Trophoblast cell (in vitro differentiated cells and primary cell): ENCODE measurements at regions not wholly inside any gene's neighbourhood (a gene's known extent, or its start where the extent isn't known, plus 50 kb on each side); places are given as distances from the start of the nearest gene placed in this dataset.

Experiments
- DNase-seq, 2 donors: peaks; one replicate each; pipeline ENCODE4 v3.0.0-alpha.2; 2016
- H2AFZ ChIP-seq: 2 replicates; pipeline ENCODE4 v1.6.1; 2013; ENCODE audit warnings: low read length, moderate library complexity, mild to moderate bottlenecking; ENCODE audit not compliant: insufficient read depth, poor library complexity
- H2AK5ac ChIP-seq: 2 replicates; pipeline ENCODE4 v1.6.1; 2013; ENCODE audit warnings: mild to moderate bottlenecking, low read length
- H2BK120ac ChIP-seq: 2 replicates; pipeline ENCODE4 v1.6.1; 2013; ENCODE audit warnings: low read length, mild to moderate bottlenecking, moderate library complexity; ENCODE audit not compliant: insufficient read depth, poor library complexity
- H2BK12ac ChIP-seq: 2 replicates; pipeline ENCODE4 v1.6.1; 2013; ENCODE audit warnings: mild to moderate bottlenecking, low read length, moderate library complexity
- H2BK5ac ChIP-seq: 2 replicates; pipeline ENCODE4 v1.6.1; 2013; ENCODE audit warnings: low read length, low read depth, moderate library complexity, mild to moderate bottlenecking; ENCODE audit not compliant: poor library complexity
- H3K14ac ChIP-seq: 2 replicates; pipeline ENCODE4 v1.6.1; 2013; ENCODE audit warnings: mild to moderate bottlenecking, low read length
- H3K18ac ChIP-seq: 2 replicates; pipeline ENCODE4 v1.6.1; 2013; ENCODE audit warnings: mild to moderate bottlenecking, low read length
- H3K23ac ChIP-seq: 2 replicates; pipeline ENCODE4 v1.6.1; 2013; ENCODE audit warnings: low read length
- H3K27ac ChIP-seq: 2 replicates; pipeline ENCODE4 v1.5.1; 2013; ENCODE audit warnings: low read depth, mild to moderate bottlenecking, inconsistent platforms, low read length, moderate library complexity
- H3K27me3 ChIP-seq: 2 replicates; pipeline ENCODE4 v1.6.1; 2013; ENCODE audit warnings: inconsistent platforms, mild to moderate bottlenecking, low read length, moderate library complexity; ENCODE audit not compliant: insufficient read depth
- H3K36me3 ChIP-seq, 2 experiments: 1 replicate in 1 of 2; 2 replicates in 1 of 2; pipeline ENCODE4 v1.6.1; 2013; ENCODE audit warnings: low read length in 2 of 2, mild to moderate bottlenecking in 2 of 2, moderate library complexity in 1 of 2; ENCODE audit not compliant: insufficient read depth in 2 of 2, control insufficient read depth in 1 of 2
- H3K4ac ChIP-seq: 2 replicates; pipeline ENCODE4 v1.6.1; 2013; ENCODE audit warnings: low read depth, mild to moderate bottlenecking, low read length, moderate library complexity
- H3K4me1 ChIP-seq, 2 experiments: 1 replicate in 1 of 2; 2 replicates in 1 of 2; pipeline ENCODE4 v1.6.1; 2013; ENCODE audit warnings: low read length in 2 of 2, mild to moderate bottlenecking in 2 of 2, moderate library complexity in 1 of 2; ENCODE audit not compliant: insufficient read depth in 2 of 2, control insufficient read depth in 1 of 2
- H3K4me2 ChIP-seq: 2 replicates; pipeline ENCODE4 v1.6.1; 2013; ENCODE audit warnings: inconsistent platforms, mild to moderate bottlenecking, low read length, moderate library complexity
- H3K4me3 ChIP-seq: 2 replicates; pipeline ENCODE4 v1.5.1; 2013; ENCODE audit warnings: mild to moderate bottlenecking, low read depth, low read length, inconsistent platforms
- H3K79me1 ChIP-seq: one replicate; pipeline ENCODE4 v1.6.1; 2013; ENCODE audit warnings: low read length
- H3K79me2 ChIP-seq: 2 replicates; pipeline ENCODE4 v1.6.1; 2013; ENCODE audit warnings: low read length, mild to moderate bottlenecking; ENCODE audit not compliant: control insufficient read depth, insufficient read depth, poor library complexity
- H3K9ac ChIP-seq: 2 replicates; pipeline ENCODE4 v1.6.1; 2013; ENCODE audit warnings: mild to moderate bottlenecking, low read length
- H3K9me3 ChIP-seq: 2 replicates; pipeline ENCODE4 v1.6.1; 2013; ENCODE audit warnings: low read depth, mild to moderate bottlenecking, control low read depth, inconsistent platforms, low read length; ENCODE audit not compliant: insufficient read depth
- H4K12ac ChIP-seq: 2 replicates; pipeline ENCODE4 v1.6.1; 2013; ENCODE audit warnings: low read depth, mild to moderate bottlenecking, low read length, moderate library complexity
- H4K8ac ChIP-seq: 2 replicates; pipeline ENCODE4 v1.6.1; 2013; ENCODE audit warnings: low read depth, mild to moderate bottlenecking, low read length, moderate library complexity
- H4K91ac ChIP-seq: one replicate; pipeline ENCODE4 v1.6.1; 2013; ENCODE audit warnings: low read depth, mild to moderate bottlenecking, low read length, moderate library complexity
- WGBS: extraction: QIAGEN DNeasy Blood & Tissue Kit; methylation state at CpG from one replicate; pipeline ENCODE4 v1.1.7; 2013; ENCODE audit warnings: missing lambda C conversion rate; ENCODE audit not compliant: insufficient read length, insufficient coverage; ENCODE audit errors: extremely low coverage; 5-methylcytosine and 5-hydroxymethylcytosine counted together

- H2BK12ac ChIP-seq: peak overlapping the region; percentile 71
- no peak overlapping the region for H3K4me2 ChIP-seq
- H3K23ac ChIP-seq: no peak overlapping the region
- H3K27ac ChIP-seq: peak overlapping the region; percentile 78
- H2AK5ac ChIP-seq: no peak overlapping the region
- peaks cover 0 to 2% of the 10 kb centered on the region in 2 experiments for H3K36me3 ChIP-seq
- no CpG with 5 or more reads among the region's 3 CpGs for WGBS
- H3K27me3 ChIP-seq: no peaks in the 10 kb centered on the region
- no peak overlapping the region for H3K4me3 ChIP-seq
- no peak overlapping the region for H3K4ac ChIP-seq
- H2BK120ac ChIP-seq: no peak overlapping the region
- H3K79me2 ChIP-seq: no peaks in the 10 kb centered on the region
- no peak overlapping the region for H3K18ac ChIP-seq
- peak overlapping the region; percentile 36 for H3K14ac ChIP-seq
- H2BK5ac ChIP-seq: peak overlapping the region; percentile 64
- H3K9me3 ChIP-seq: no peaks in the 10 kb centered on the region
- no peak for DNase-seq
- H4K91ac ChIP-seq: peak overlapping the region; percentile 35
- H3K79me1 ChIP-seq: peaks cover 2% of the 10 kb centered on the region
- H4K12ac ChIP-seq: no peak overlapping the region
- H3K4me1 ChIP-seq: peaks cover 0 to 9% of the 10 kb centered on the region in 2 experiments
- H4K8ac ChIP-seq: peak overlapping the region; percentile 49
- H2AFZ ChIP-seq: no peak overlapping the region
- no peak overlapping the region for H3K9ac ChIP-seq
These were observed 524.8 kb upstream of the GJE1 start for GRCh38 chr6:141607956-141608355.

GRCh38 chr6:141598487-141598886 lies 534.2 kb upstream of the GJE1 start:
- no peak overlapping the region for H2BK12ac ChIP-seq
- no peak overlapping the region for H3K23ac ChIP-seq
- H4K8ac ChIP-seq: no peak overlapping the region
- H2BK120ac ChIP-seq: no peak overlapping the region
- H3K14ac ChIP-seq: no peak overlapping the region
- no peak overlapping the region for H3K4me2 ChIP-seq
- H3K4ac ChIP-seq: no peak overlapping the region
- H3K9ac ChIP-seq: no peak overlapping the region
- H3K9me3 ChIP-seq: no peaks in the 10 kb centered on the region
- H3K4me1 ChIP-seq: no peaks in the 10 kb centered on the region
- no peak overlapping the region for H3K27ac ChIP-seq
- H3K4me3 ChIP-seq: no peak overlapping the region
- H3K36me3 ChIP-seq: no peaks in the 10 kb centered on the region
- no peak overlapping the region for H2BK5ac ChIP-seq
- H2AFZ ChIP-seq: no peak overlapping the region
- no peaks in the 10 kb centered on the region for H3K27me3 ChIP-seq
- H3K79me2 ChIP-seq: no peaks in the 10 kb centered on the region
- no peak for DNase-seq
- no peak overlapping the region for H4K91ac ChIP-seq
- no peak overlapping the region for H3K18ac ChIP-seq
- no peak overlapping the region for H2AK5ac ChIP-seq
- H3K79me1 ChIP-seq: no peaks in the 10 kb centered on the region
- H4K12ac ChIP-seq: no peak overlapping the region

GRCh38 chr6:141594874-141595273 lies 537.9 kb upstream of the GJE1 start:
- no peak for DNase-seq
- no peak overlapping the region for H3K27ac ChIP-seq
- H4K12ac ChIP-seq: no peak overlapping the region
- no peak overlapping the region for H3K23ac ChIP-seq
- H3K79me2 ChIP-seq: no peaks in the 10 kb centered on the region
- H2BK12ac ChIP-seq: no peak overlapping the region
- no peaks in the 10 kb centered on the region for H3K27me3 ChIP-seq
- H3K4me2 ChIP-seq: no peak overlapping the region
- H3K36me3 ChIP-seq: peaks cover 0 to 2% of the 10 kb centered on the region in 2 experiments
- H3K79me1 ChIP-seq: no peaks in the 10 kb centered on the region
- no peak overlapping the region for H4K91ac ChIP-seq
- H3K18ac ChIP-seq: no peak overlapping the region
- H3K4me1 ChIP-seq: no peaks in the 10 kb centered on the region
- no peak overlapping the region for H4K8ac ChIP-seq
- H2AFZ ChIP-seq: no peak overlapping the region
- no peak overlapping the region for H3K14ac ChIP-seq
- no peak overlapping the region for H3K4ac ChIP-seq
- no peak overlapping the region for H2BK5ac ChIP-seq
- H3K9me3 ChIP-seq: no peaks in the 10 kb centered on the region
- no peak overlapping the region for H3K9ac ChIP-seq
- H2AK5ac ChIP-seq: no peak overlapping the region
- no peak overlapping the region for H3K4me3 ChIP-seq
- H2BK120ac ChIP-seq: no peak overlapping the region

GRCh38 chr6:141593311-141593710 lies 539.4 kb upstream of the GJE1 start:
- Histone ChIP-seq H3K4me3 (no peak overlapping the region), H3K9me3 (peaks cover under 1% of the 10 kb centered on the region), H3K4me1 (no peaks in the 10 kb centered on the region), H3K4ac (no peak overlapping the region), H2BK12ac (no peak overlapping the region), H3K9ac (no peak overlapping the region), H4K12ac (no peak overlapping the region), H2BK5ac (no peak overlapping the region), H3K14ac (no peak overlapping the region), H3K4me2 (no peak overlapping the region), H3K79me1 (no peaks in the 10 kb centered on the region), H4K8ac (no peak overlapping the region), H3K36me3 (peaks cover under 1 to 2% of the 10 kb centered on the region in 2 experiments), H3K27me3 (no peaks in the 10 kb centered on the region), H2AK5ac (no peak overlapping the region), H4K91ac (no peak overlapping the region), H3K79me2 (no peaks in the 10 kb centered on the region), H2BK120ac (no peak overlapping the region), H3K18ac (no peak overlapping the region), H2AFZ (no peak overlapping the region), H3K23ac (no peak overlapping the region), H3K27ac (no peak overlapping the region)
- no peak for DNase-seq
- no CpG with 5 or more reads among the region's 2 CpGs for WGBS
